MM.1S (cell line): ENCODE measurements at regions not wholly inside any gene's neighbourhood (a gene's known extent, or its start where the extent isn't known, plus 50 kb on each side); places are given as distances from the start of the nearest gene placed in this dataset.

Experiments
- DNase-seq: peaks from one replicate; pipeline ENCODE4 v3.0.0-alpha.2; 2015
- H2AFZ ChIP-seq: fragments of 300-600 bp; sonication (generic); 2 replicates; pipeline ENCODE4 v1.6.0; 2016; ENCODE audit warnings: antibody characterized with exemption, low read length
- H3F3A ChIP-seq: fragments of 300-600 bp; sonication (generic); 2 replicates; pipeline ENCODE4 v1.6.1; 2016; ENCODE audit warnings: mild to moderate bottlenecking, antibody characterized with exemption, low read length, moderate library complexity, mixed read lengths; ENCODE audit not compliant: insufficient read depth
- H3K27ac ChIP-seq: fragments of 300-600 bp; sonication (generic); 2 replicates; pipeline ENCODE4 v1.5.1; 2016; ENCODE audit warnings: mild to moderate bottlenecking, low read length
- H3K27me3 ChIP-seq: fragments of 300-600 bp; sonication (generic); replicated peaks from 2 replicates; pipeline ENCODE4 v1.6.0; 2016; ENCODE audit warnings: low read length; ENCODE audit not compliant: insufficient read depth
- H3K36me3 ChIP-seq: fragments of 300-600 bp; sonication (generic); replicated peaks from 2 replicates; pipeline ENCODE4 v1.6.1; 2016; ENCODE audit warnings: mild to moderate bottlenecking, low read length, mixed read lengths; ENCODE audit not compliant: insufficient read depth
- H3K4me1 ChIP-seq: fragments of 300-600 bp; sonication (generic); 2 replicates; pipeline ENCODE4 v1.6.1; 2016; ENCODE audit warnings: low read length, mixed read lengths
- H3K4me2 ChIP-seq: fragments of 300-600 bp; sonication (generic); 2 replicates; pipeline ENCODE4 v1.6.0; 2016; ENCODE audit warnings: low read depth, low read length
- H3K4me3 ChIP-seq: fragments of 300-600 bp; sonication (generic); 2 replicates; pipeline ENCODE4 v1.5.1; 2016; ENCODE audit warnings: low read length, mixed read lengths
- H3K79me2 ChIP-seq: fragments of 300-600 bp; sonication (generic); 2 replicates; pipeline ENCODE4 v1.6.1; 2016; ENCODE audit warnings: mixed run types, low read length, mixed read lengths
- H3K9ac ChIP-seq: fragments of 300-600 bp; sonication (generic); 2 replicates; pipeline ENCODE4 v1.6.1; 2016; ENCODE audit warnings: low read length, mixed read lengths
- H3K9me2 ChIP-seq: fragments of 300-600 bp; sonication (generic); replicated peaks from 2 replicates; pipeline ENCODE4 v1.6.1; 2016; ENCODE audit warnings: mild to moderate bottlenecking, low read length, mixed read lengths; ENCODE audit not compliant: insufficient read depth
- H3K9me3 ChIP-seq: fragments of 300-600 bp; sonication (generic); replicated peaks from 2 replicates; pipeline ENCODE4 v1.6.1; 2016; ENCODE audit warnings: mild to moderate bottlenecking, low read length, mixed read lengths; ENCODE audit not compliant: insufficient read depth
- H4K20me1 ChIP-seq: fragments of 300-600 bp; sonication (generic); 2 replicates; pipeline ENCODE4 v1.6.1; 2016; ENCODE audit warnings: mild to moderate bottlenecking, low read length, moderate library complexity, mixed read lengths; ENCODE audit not compliant: insufficient read depth
- CTCF ChIP-seq: fragments of 300-600 bp; sonication (generic); IDR thresholded peaks from 2 replicates; pipeline ENCODE4 v1.5.1; 2016; ENCODE audit warnings: antibody characterized with exemption, low read length, mixed read lengths
- EZH2 ChIP-seq: fragments of 300-600 bp; sonication (generic); optimal IDR thresholded peaks from 2 replicates; pipeline ENCODE3; 2017; ENCODE audit warnings: low read depth, mild to moderate bottlenecking, antibody characterized with exemption, low read length, mixed read lengths
- EZH2phosphoT487 ChIP-seq: fragments of 300-600 bp; sonication (generic); IDR thresholded peaks from 2 replicates; pipeline ENCODE4 v1.6.1; 2018; ENCODE audit warnings: antibody characterized with exemption, low read length

- Histone ChIP-seq H3K4me3 (no peak overlapping the region), H3K27ac (no peak overlapping the region), H3K27me3 (no peaks in the 10 kb centered on the region), H2AFZ (no peak overlapping the region), H3K9ac (no peak overlapping the region), H4K20me1 (no peaks in the 10 kb centered on the region), H3K36me3 (no peaks in the 10 kb centered on the region), H3K4me2 (no peak overlapping the region), H3F3A (no peaks in the 10 kb centered on the region), H3K9me3 (no peaks in the 10 kb centered on the region), H3K79me2 (no peaks in the 10 kb centered on the region), H3K4me1 (no peaks in the 10 kb centered on the region), H3K9me2 (no peaks in the 10 kb centered on the region)
- DNase-seq: no peak
- no peak for TF ChIP-seq EZH2phosphoT487
- no peak for TF ChIP-seq CTCF
- no peak for TF ChIP-seq EZH2
Measured at GRCh38 chr5:86137297-86137696, 480.4 kb upstream of the COX7C start.

- no peaks in the 10 kb centered on the region for H3K79me2 ChIP-seq
- H3K4me1 ChIP-seq: no peaks in the 10 kb centered on the region
- DNase-seq: no peak
- TF ChIP-seq EZH2phosphoT487: no peak
- TF ChIP-seq EZH2: no peak
- no peak for TF ChIP-seq CTCF
- no peak overlapping the region for H3K27ac ChIP-seq
- H3K9me3 ChIP-seq: no peaks in the 10 kb centered on the region
- H3K4me2 ChIP-seq: no peak overlapping the region
- H3K4me3 ChIP-seq: no peak overlapping the region
- no peaks in the 10 kb centered on the region for H3K27me3 ChIP-seq
- no peaks in the 10 kb centered on the region for H3K9me2 ChIP-seq
- no peaks in the 10 kb centered on the region for H3F3A ChIP-seq
- no peak overlapping the region for H3K9ac ChIP-seq
- H2AFZ ChIP-seq: no peak overlapping the region
- H4K20me1 ChIP-seq: no peaks in the 10 kb centered on the region
- no peaks in the 10 kb centered on the region for H3K36me3 ChIP-seq
Measured at GRCh38 chr5:86143837-86144236, 473.9 kb upstream of the COX7C start.

DNA sequence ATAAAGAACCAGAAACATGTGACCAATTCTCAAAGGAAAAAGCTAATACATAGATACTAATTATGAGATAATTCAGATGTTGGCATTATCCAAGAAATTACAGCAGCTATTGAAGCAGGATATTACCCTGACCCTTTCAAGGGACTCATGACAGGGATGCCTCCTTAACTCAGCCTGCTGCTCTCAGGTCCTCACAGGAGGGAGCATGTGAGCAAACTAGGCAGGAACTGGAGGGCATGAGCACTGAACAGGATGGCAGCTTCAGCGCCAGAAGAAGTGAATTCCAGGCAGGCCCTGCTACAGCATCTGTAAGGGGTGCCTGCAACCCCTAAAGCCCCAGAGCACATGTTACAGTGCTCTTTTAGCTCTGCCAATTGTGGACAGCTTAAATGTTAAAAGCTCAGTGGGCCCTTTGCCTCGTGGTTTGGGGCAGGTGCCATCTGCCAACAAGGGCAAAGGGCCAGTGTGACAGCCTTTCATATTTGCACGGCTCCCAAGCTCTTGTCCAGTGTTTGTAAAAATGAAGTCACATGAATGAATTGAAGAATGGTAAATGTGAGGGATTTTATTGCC lies 464.7 kb upstream of the COX7C start:
- Histone ChIP-seq H4K20me1 (no peaks in the 10 kb centered on the region), H3K36me3 (no peaks in the 10 kb centered on the region), H3K27me3 (no peaks in the 10 kb centered on the region), H3K9me2 (no peaks in the 10 kb centered on the region), H3K4me1 (no peaks in the 10 kb centered on the region), H3K4me2 (no peak overlapping the region), H3K27ac (no peak overlapping the region), H3K9me3 (no peaks in the 10 kb centered on the region), H3K9ac (no peak overlapping the region), H3K79me2 (no peaks in the 10 kb centered on the region), H3F3A (no peaks in the 10 kb centered on the region), H3K4me3 (no peak overlapping the region), H2AFZ (no peak overlapping the region)
- no peak for DNase-seq
- TF ChIP-seq EZH2phosphoT487 (no peak), EZH2 (no peak), CTCF (no peak)
